ENCODE measurements at regions not wholly inside any gene's neighbourhood (a gene's known extent, or its start where the extent isn't known, plus 50 kb on each side); places are given as distances from the start of the nearest gene placed in this dataset.
A peak's percentile ranks its signal among the peaks of the same experiment; 100 is the strongest.
"Not testable (repeated sequence)": the region's sequence is repeated elsewhere in the genome, so short reads cannot be mapped to it uniquely, and the experiment has no call there.

GRCh38 chr11:45382133-45382878 is 96.2 kb upstream of the SYT13 start:
- no peak for DNase-seq

- no peak for DNase-seq
Measured at GRCh38 chr11:45379162-45379863, 93.2 kb upstream of the SYT13 start.

- no peak for DNase-seq
Measured at GRCh38 chr11:45378516-45378915, 92.4 kb upstream of the SYT13 start.

- DNase-seq, result no peak
Measured at GRCh38 chr11:45374653-45375059, 88.5 kb upstream of the SYT13 start.

- no peak for DNase-seq
Measured at GRCh38 chr11:45374130-45374529, 88.0 kb upstream of the SYT13 start.

GRCh38 chr11:45373506-45374035 is 87.4 kb upstream of the SYT13 start:
- no peak for DNase-seq

- DNase-seq, result not testable (repeated sequence)
Measured at GRCh38 chr11:45372414-45372813, 86.3 kb upstream of the SYT13 start.

GRCh38 chr11:45371251-45372115 is 85.3 kb upstream of the SYT13 start:
- peak; percentile 47 for DNase-seq

- no peak for DNase-seq
Measured at GRCh38 chr11:45369313-45369712, 83.2 kb upstream of the SYT13 start.

- DNase-seq, result no peak
Measured at GRCh38 chr11:45368697-45369096, 82.6 kb upstream of the SYT13 start.

GRCh38 chr11:45366619-45367190 is 80.6 kb upstream of the SYT13 start:
- DNase-seq, result no peak

- DNase-seq, result no peak
Measured at GRCh38 chr11:45365961-45366618, 79.9 kb upstream of the SYT13 start.

GRCh38 chr11:45362636-45363035 is 76.5 kb upstream of the SYT13 start:
- no peak for DNase-seq

- DNase-seq, result no peak
Measured at GRCh38 chr11:45361551-45361950, 75.4 kb upstream of the SYT13 start.

GRCh38 chr11:45355706-45356041 is 69.5 kb upstream of the SYT13 start:
- DNase-seq, result no peak

GRCh38 chr11:45354976-45355705 is 69.0 kb upstream of the SYT13 start:
- DNase-seq, result peak; percentile 89

GRCh38 chr11:45348729-45349128 is 62.6 kb upstream of the SYT13 start:
- no peak for DNase-seq

GRCh38 chr11:45347348-45348082 is 61.4 kb upstream of the SYT13 start:
- DNase-seq, result no peak

- no peak for DNase-seq
Measured at GRCh38 chr11:45345491-45345890, 59.4 kb upstream of the SYT13 start.

- no peak for DNase-seq
Measured at GRCh38 chr11:45344028-45344427, 57.9 kb upstream of the SYT13 start.

- no peak for DNase-seq
Measured at GRCh38 chr11:45343444-45343843, 57.3 kb upstream of the SYT13 start.

Data from activated CD8-positive, alpha-beta memory T cell treated with anti-CD3 and anti-CD28 coated beads, Interleukin-2, amount 50 U/mL, for 4 hours (primary cell).